Kidney epithelial cell (primary cell): ENCODE measurements at regions not wholly inside any gene's neighbourhood (a gene's known extent, or its start where the extent isn't known, plus 50 kb on each side); places are given as distances from the start of the nearest gene placed in this dataset.
"Not testable (repeated sequence)": the region's sequence is repeated elsewhere in the genome, so short reads cannot be mapped to it uniquely, and the experiment has no call there.

Experiments used
- DNase-seq: peaks from one replicate; pipeline ENCODE4 v3.0.0-alpha.2; 2010; ENCODE audit warnings: low read depth
- H3K27me3 ChIP-seq: 2 replicates; pipeline ENCODE4 v1.6.0; 2011; ENCODE audit warnings: low read length; ENCODE audit not compliant: control insufficient read depth, insufficient read depth
- H3K36me3 ChIP-seq: 2 replicates; pipeline ENCODE4 v1.5.1; 2011; ENCODE audit warnings: low read length; ENCODE audit not compliant: control insufficient read depth, insufficient read depth
- H3K4me3 ChIP-seq: 2 replicates; pipeline ENCODE4 v1.5.1; 2011; ENCODE audit warnings: low read depth, mild to moderate bottlenecking, control low read depth, low read length
- TF ChIP-seq, protein P1 (sequence below): IDR thresholded peaks from 2 replicates; pipeline ENCODE4 v1.5.1; 2011; ENCODE audit warnings: mild to moderate bottlenecking, moderate library complexity, low read length, control low read depth, inconsistent platforms; ENCODE audit not compliant: insufficient read depth, poor library complexity, severe bottlenecking

GRCh38 chr9:97153967-97154366, 115.0 kb upstream of the CTSV start:
- H3K36me3 ChIP-seq, result no peaks in the 10 kb centered on the region
- H3K4me3 ChIP-seq, result no peak overlapping the region
- no peak for DNase-seq
- TF ChIP-seq, protein P1, sequence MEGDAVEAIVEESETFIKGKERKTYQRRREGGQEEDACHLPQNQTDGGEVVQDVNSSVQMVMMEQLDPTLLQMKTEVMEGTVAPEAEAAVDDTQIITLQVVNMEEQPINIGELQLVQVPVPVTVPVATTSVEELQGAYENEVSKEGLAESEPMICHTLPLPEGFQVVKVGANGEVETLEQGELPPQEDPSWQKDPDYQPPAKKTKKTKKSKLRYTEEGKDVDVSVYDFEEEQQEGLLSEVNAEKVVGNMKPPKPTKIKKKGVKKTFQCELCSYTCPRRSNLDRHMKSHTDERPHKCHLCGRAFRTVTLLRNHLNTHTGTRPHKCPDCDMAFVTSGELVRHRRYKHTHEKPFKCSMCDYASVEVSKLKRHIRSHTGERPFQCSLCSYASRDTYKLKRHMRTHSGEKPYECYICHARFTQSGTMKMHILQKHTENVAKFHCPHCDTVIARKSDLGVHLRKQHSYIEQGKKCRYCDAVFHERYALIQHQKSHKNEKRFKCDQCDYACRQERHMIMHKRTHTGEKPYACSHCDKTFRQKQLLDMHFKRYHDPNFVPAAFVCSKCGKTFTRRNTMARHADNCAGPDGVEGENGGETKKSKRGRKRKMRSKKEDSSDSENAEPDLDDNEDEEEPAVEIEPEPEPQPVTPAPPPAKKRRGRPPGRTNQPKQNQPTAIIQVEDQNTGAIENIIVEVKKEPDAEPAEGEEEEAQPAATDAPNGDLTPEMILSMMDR, result no peak
- H3K27me3 ChIP-seq, result no peaks in the 10 kb centered on the region

DNA sequence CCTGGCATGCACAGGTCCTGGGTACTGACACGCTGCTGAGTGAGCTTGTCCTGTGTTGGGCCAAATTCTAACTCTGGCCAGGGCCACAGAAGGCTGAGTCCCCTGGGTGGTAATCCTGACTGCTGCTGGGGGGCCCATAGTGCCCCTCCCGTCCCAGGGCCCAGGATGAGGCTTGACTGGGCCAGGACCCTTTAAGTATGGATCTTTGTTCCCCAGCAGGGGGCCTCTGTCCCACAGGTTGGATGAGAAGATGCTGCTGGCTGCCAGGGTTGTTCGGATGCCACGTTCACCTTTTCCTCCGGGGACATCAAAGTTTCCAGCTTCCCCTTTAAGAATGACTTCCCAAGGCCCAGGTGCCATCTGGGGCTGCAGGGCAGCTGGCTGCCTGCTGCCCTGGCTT, 114.2 kb upstream of the CTSV start:
- H3K27me3 ChIP-seq, H3K36me3 ChIP-seq, H3K4me3 ChIP-seq, DNase-seq: not testable (repeated sequence)

- DNase-seq, H3K36me3 ChIP-seq, H3K4me3 ChIP-seq, H3K27me3 ChIP-seq: not testable (repeated sequence)
Observed at GRCh38 chr9:97150471-97150870, 111.5 kb upstream of the CTSV start.

DNA sequence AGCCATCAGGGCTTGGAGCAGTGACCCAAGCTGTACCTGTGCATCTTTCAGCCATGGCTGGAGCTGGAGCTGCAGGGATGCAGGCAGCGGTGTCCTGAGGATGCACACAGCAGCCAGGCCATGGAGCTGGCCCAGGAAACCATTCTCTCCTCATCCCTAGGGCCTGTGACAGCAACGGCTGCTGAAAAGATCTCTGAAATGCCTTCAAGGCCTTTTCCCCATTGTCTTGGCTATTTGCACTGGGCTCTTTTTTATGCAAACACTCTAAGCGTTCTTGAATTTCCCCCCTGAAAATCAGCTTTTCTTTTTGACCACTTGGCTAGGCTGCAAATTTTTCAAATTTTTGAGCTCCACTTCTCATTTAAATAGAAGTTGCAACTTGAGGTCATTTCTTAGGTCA, 109.5 kb upstream of the CTSV start:
- not testable (repeated sequence) for H3K36me3 ChIP-seq, DNase-seq, H3K27me3 ChIP-seq, H3K4me3 ChIP-seq

- H3K4me3 ChIP-seq, result not testable (repeated sequence)
Observed at GRCh38 chr9:97145680-97146079, 106.7 kb upstream of the CTSV start.

GRCh38 chr9:97140566-97140965, 101.6 kb upstream of the CTSV start:
- no peaks in the 10 kb centered on the region for H3K27me3 ChIP-seq
- TF ChIP-seq, protein P1, result no peak
- no peaks in the 10 kb centered on the region for H3K36me3 ChIP-seq
- H3K4me3 ChIP-seq, result no peak overlapping the region
- no peak for DNase-seq

More at GRCh38 chr9:97145680-97146079, 106.7 kb upstream of the CTSV start:
- not testable (repeated sequence) for DNase-seq, H3K36me3 ChIP-seq, H3K27me3 ChIP-seq

DNA sequence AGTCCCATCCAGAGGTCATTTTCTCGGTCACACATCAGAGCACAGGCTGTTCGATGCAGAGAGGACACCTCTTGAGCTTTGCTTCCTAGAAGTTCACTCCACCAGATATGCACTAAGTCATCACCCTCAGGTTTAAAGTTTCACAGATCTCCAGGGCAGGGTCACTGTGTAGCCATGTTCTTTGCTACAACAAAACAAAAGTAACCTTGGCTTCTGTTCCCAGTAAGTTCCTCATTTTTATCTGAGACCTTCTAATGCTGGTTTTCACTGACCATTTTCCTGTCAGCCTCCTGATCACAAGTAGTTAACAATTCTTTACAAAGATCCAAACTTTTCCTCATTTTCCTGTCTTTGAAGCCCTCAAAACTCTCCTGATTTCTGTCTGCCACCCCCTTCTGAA, 97.5 kb upstream of the CTSV start:
- Histone ChIP-seq H3K36me3 (no peaks in the 10 kb centered on the region), H3K27me3 (no peaks in the 10 kb centered on the region), H3K4me3 (no peak overlapping the region)
- TF ChIP-seq, protein P1, result no peak
- no peak for DNase-seq

GRCh38 chr9:97133966-97134365, 95.0 kb upstream of the CTSV start:
- H3K27me3 ChIP-seq, H3K36me3 ChIP-seq, DNase-seq, H3K4me3 ChIP-seq: not testable (repeated sequence)

DNA sequence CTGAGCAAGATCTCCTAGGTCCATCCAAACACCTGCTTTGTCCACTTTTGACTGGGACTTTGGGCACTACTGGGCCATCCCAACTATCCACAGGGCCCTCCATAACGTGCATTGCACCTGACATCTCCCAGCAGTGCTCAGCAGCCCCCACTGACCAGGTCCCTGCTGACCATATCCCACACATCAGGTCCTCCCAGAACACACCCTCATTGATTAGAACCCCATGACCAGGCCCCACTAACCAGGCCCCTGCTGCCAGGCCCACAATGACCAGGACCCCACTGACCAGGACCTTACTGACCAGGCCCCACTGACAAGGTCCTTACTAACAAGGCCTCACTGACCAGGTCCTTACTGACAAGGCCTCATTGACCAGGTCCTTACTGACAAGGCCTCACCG, 93.9 kb upstream of the CTSV start:
- TF ChIP-seq, protein P1, result no peak
- no peaks in the 10 kb centered on the region for H3K36me3 ChIP-seq
- no peaks in the 10 kb centered on the region for H3K27me3 ChIP-seq
- H3K4me3 ChIP-seq, result no peak overlapping the region
- no peak for DNase-seq

- not testable (repeated sequence) for H3K4me3 ChIP-seq, H3K27me3 ChIP-seq, DNase-seq, H3K36me3 ChIP-seq
Observed at GRCh38 chr9:97130864-97131263, 91.9 kb upstream of the CTSV start.

GRCh38 chr9:97130387-97130786, 91.4 kb upstream of the CTSV start:
- not testable (repeated sequence) for H3K36me3 ChIP-seq, DNase-seq, H3K4me3 ChIP-seq, H3K27me3 ChIP-seq
